Esophagus (tissue), 2 donors: ENCODE measurements at regions not wholly inside any gene's neighbourhood (a gene's known extent, or its start where the extent isn't known, plus 50 kb on each side); places are given as distances from the start of the nearest gene placed in this dataset.
"Not testable (repeated sequence)": the region's sequence is repeated elsewhere in the genome, so short reads cannot be mapped to it uniquely, and the experiment has no call there.

Experiments
- H3K27ac ChIP-seq, 2 donors: one replicate each; pipeline ENCODE4 v1.5.1; 2013; ENCODE audit warnings: low read depth in 2 of 2, mild to moderate bottlenecking in 2 of 2, inconsistent platforms in 1 of 2, low read length in 1 of 2, moderate library complexity in 1 of 2
- H3K27me3 ChIP-seq, 2 donors: one replicate each; pipeline ENCODE4 v1.6.1; 2013; ENCODE audit warnings: low read length in 2 of 2, control low read depth in 1 of 2, mild to moderate bottlenecking in 1 of 2; ENCODE audit not compliant: insufficient read depth in 2 of 2, control insufficient read depth in 1 of 2
- H3K36me3 ChIP-seq, 2 donors: one replicate each; pipeline ENCODE4 v1.6.1; 2013; ENCODE audit warnings: low read length in 1 of 2; ENCODE audit not compliant: control insufficient read depth in 2 of 2, insufficient read depth in 2 of 2
- H3K4me1 ChIP-seq, 2 donors: one replicate each; pipeline ENCODE4 v1.6.1; 2013; ENCODE audit warnings: low read length in 1 of 2; ENCODE audit not compliant: control insufficient read depth in 2 of 2, insufficient read depth in 2 of 2
- H3K4me3 ChIP-seq, 2 donors: one replicate each; pipeline ENCODE4 v1.5.1; 2013; ENCODE audit warnings: low read length in 2 of 2, mild to moderate bottlenecking in 2 of 2, low read depth in 1 of 2, moderate library complexity in 1 of 2
- H3K9me3 ChIP-seq, 2 donors: one replicate each; pipeline ENCODE4 v1.6.1; 2013; ENCODE audit warnings: mild to moderate bottlenecking in 2 of 2, low read depth in 1 of 2, low read length in 1 of 2, moderate library complexity in 1 of 2; ENCODE audit not compliant: control insufficient read depth in 2 of 2, insufficient read depth in 1 of 2
- WGBS, 2 donors: extraction: QIAGEN DNeasy Blood & Tissue Kit; methylation state at CpG; one replicate each; pipeline ENCODE4 v1.1.7; 2013; 5-methylcytosine and 5-hydroxymethylcytosine counted together
- donor health status: healthy with polysubstance abuse.
- donor health status: Bipolar disorder and iron deficiency.

GRCh38 chr2:56981554-56981953 is 797.8 kb downstream of the CCDC85A start:
- 85 to 89% methylated on average over 4 of the region's 4 CpGs for WGBS, 2 donors
- H3K27ac ChIP-seq = no peak overlapping the region
- no peaks in the 10 kb centered on the region for H3K9me3 ChIP-seq
- H3K27me3 ChIP-seq = no peaks in the 10 kb centered on the region
- no peaks in the 10 kb centered on the region for H3K36me3 ChIP-seq
- no peaks in the 10 kb centered on the region for H3K4me1 ChIP-seq
- no peak overlapping the region for H3K4me3 ChIP-seq

GRCh38 chr2:56985609-56986008 is 801.8 kb downstream of the CCDC85A start:
- Histone ChIP-seq H3K4me3 (no peak overlapping the region), H3K4me1 (no peaks in the 10 kb centered on the region), H3K27me3 (no peaks in the 10 kb centered on the region)

GRCh38 chr2:57022496-57022895 is 838.7 kb downstream of the CCDC85A start:
- H3K4me1 ChIP-seq = no peaks in the 10 kb centered on the region
- H3K9me3 ChIP-seq = peaks cover 5% of the 10 kb centered on the region in 2 donors
- H3K36me3 ChIP-seq = no peaks in the 10 kb centered on the region
- no peak overlapping the region for H3K4me3 ChIP-seq
- H3K27me3 ChIP-seq = no peaks in the 10 kb centered on the region
- WGBS, 2 donors = 63 to 66% methylated on average over 6 of the region's 6 CpGs
- no peak overlapping the region for H3K27ac ChIP-seq

More at GRCh38 chr2:56985609-56986008, 801.8 kb downstream of the CCDC85A start:
- no peak overlapping the region for H3K27ac ChIP-seq
- no peaks in the 10 kb centered on the region for H3K9me3 ChIP-seq
- no peaks in the 10 kb centered on the region for H3K36me3 ChIP-seq

- Histone ChIP-seq H3K4me1 (no peaks in the 10 kb centered on the region), H3K9me3 (no peaks in the 10 kb centered on the region), H3K36me3 (no peaks in the 10 kb centered on the region), H3K27ac (no peak overlapping the region), H3K27me3 (no peaks in the 10 kb centered on the region), H3K4me3 (no peak overlapping the region)
- 81 to 84% methylated on average over 4 of the region's 4 CpGs for WGBS, 2 donors
Measured at GRCh38 chr2:57044931-57045635, 861.3 kb downstream of the CCDC85A start.

GRCh38 chr2:57049273-57049672 is 865.5 kb downstream of the CCDC85A start:
- WGBS, 2 donors = 55 to 92% methylated on average over 3 of the region's 3 CpGs
- Histone ChIP-seq H3K4me1 (no peaks in the 10 kb centered on the region), H3K36me3 (no peaks in the 10 kb centered on the region), H3K9me3 (no peaks in the 10 kb centered on the region), H3K27ac (no peak overlapping the region), H3K4me3 (no peak overlapping the region), H3K27me3 (no peaks in the 10 kb centered on the region)

GRCh38 chr2:57050007-57050406 is 866.2 kb downstream of the CCDC85A start:
- no peaks in the 10 kb centered on the region for H3K4me1 ChIP-seq
- no peaks in the 10 kb centered on the region for H3K36me3 ChIP-seq
- H3K27ac ChIP-seq = no peak overlapping the region
- H3K27me3 ChIP-seq = no peaks in the 10 kb centered on the region
- no peaks in the 10 kb centered on the region for H3K9me3 ChIP-seq
- WGBS, 2 donors = 61 to 69% methylated on average over 3 of the region's 3 CpGs
- H3K4me3 ChIP-seq = no peak overlapping the region

- not testable (repeated sequence) for H3K9me3 ChIP-seq, H3K27me3 ChIP-seq, H3K27ac ChIP-seq, H3K4me3 ChIP-seq, H3K4me1 ChIP-seq, H3K36me3 ChIP-seq
- WGBS, 2 donors = 54 to 84% methylated on average over 1 of the region's 1 CpG
Measured at GRCh38 chr2:57066301-57066700, 882.5 kb downstream of the CCDC85A start.

GRCh38 chr2:57075226-57075625 is 891.4 kb downstream of the CCDC85A start:
- Histone ChIP-seq H3K27me3 (no peaks in the 10 kb centered on the region), H3K4me1 (no peaks in the 10 kb centered on the region), H3K4me3 (no peak overlapping the region), H3K27ac (no peak overlapping the region), H3K36me3 (no peaks in the 10 kb centered on the region), H3K9me3 (no peaks in the 10 kb centered on the region)

- H3K4me3 ChIP-seq = no peak overlapping the region
- no peaks in the 10 kb centered on the region for H3K27me3 ChIP-seq
- H3K4me1 ChIP-seq = no peaks in the 10 kb centered on the region
- H3K27ac ChIP-seq = no peak overlapping the region
- peaks cover 7 to 9% of the 10 kb centered on the region in 2 donors for H3K9me3 ChIP-seq
- H3K36me3 ChIP-seq = no peaks in the 10 kb centered on the region
Measured at GRCh38 chr2:57080035-57080434, 896.2 kb downstream of the CCDC85A start.

GRCh38 chr2:57084697-57085281 is 901.0 kb downstream of the CCDC85A start:
- 90 to 91% methylated on average over 21 of the region's 21 CpGs for WGBS, 2 donors
- H3K4me3 ChIP-seq = no peak overlapping the region

More at GRCh38 chr2:57084697-57085281, 901.0 kb downstream of the CCDC85A start:
- H3K27me3 ChIP-seq = no peaks in the 10 kb centered on the region
- H3K4me1 ChIP-seq = no peaks in the 10 kb centered on the region
- H3K27ac ChIP-seq = no peak overlapping the region
- H3K9me3 ChIP-seq = peaks cover 7 to 9% of the 10 kb centered on the region in 2 donors
- H3K36me3 ChIP-seq = no peaks in the 10 kb centered on the region
